ENCODE measurements at regions not wholly inside any gene's neighbourhood (a gene's known extent, or its start where the extent isn't known, plus 50 kb on each side); places are given as distances from the start of the nearest gene placed in this dataset.

- DNase-seq (ENCODE audit: low read depth): no peak
These were observed 819.5 kb downstream of the BCL11A start for GRCh38 chr2:59733970-59734369.

- DNase-seq (ENCODE audit: low read depth): no peak
These were observed 819.9 kb downstream of the BCL11A start for GRCh38 chr2:59733567-59733930.

GRCh38 chr2:59732871-59733566 lies 820.4 kb downstream of the BCL11A start:
- no peak for DNase-seq (ENCODE audit: low read depth)

- no peak for DNase-seq (ENCODE audit: low read depth)
These were observed 826.3 kb downstream of the BCL11A start for GRCh38 chr2:59727121-59727590.

GRCh38 chr2:59726228-59727120 lies 827.0 kb downstream of the BCL11A start:
- no peak for DNase-seq (ENCODE audit: low read depth)

- no peak for DNase-seq (ENCODE audit: low read depth)
These were observed 828.7 kb downstream of the BCL11A start for GRCh38 chr2:59724746-59725145.

- DNase-seq (ENCODE audit: low read depth): no peak
These were observed 833.1 kb downstream of the BCL11A start for GRCh38 chr2:59720296-59720866.

- no peak for DNase-seq (ENCODE audit: low read depth)
These were observed 839.9 kb downstream of the BCL11A start for GRCh38 chr2:59713577-59713976.

- no peak for DNase-seq (ENCODE audit: low read depth)
These were observed 842.3 kb downstream of the BCL11A start for GRCh38 chr2:59711121-59711520.

- DNase-seq (ENCODE audit: low read depth): no peak
These were observed 846.7 kb downstream of the BCL11A start for GRCh38 chr2:59706729-59707128.

- DNase-seq (ENCODE audit: low read depth): no peak
These were observed 849.7 kb downstream of the BCL11A start for GRCh38 chr2:59703796-59704195.

- no peak for DNase-seq (ENCODE audit: low read depth)
These were observed 851.4 kb downstream of the BCL11A start for GRCh38 chr2:59702026-59702425.

- DNase-seq (ENCODE audit: low read depth): no peak
These were observed 852.0 kb downstream of the BCL11A start for GRCh38 chr2:59701271-59701994.

GRCh38 chr2:59694176-59694575 lies 859.3 kb downstream of the BCL11A start:
- DNase-seq (ENCODE audit: low read depth): no peak

- no peak for DNase-seq (ENCODE audit: low read depth)
These were observed 860.1 kb downstream of the BCL11A start for GRCh38 chr2:59693231-59693959.

- DNase-seq (ENCODE audit: low read depth): no peak
These were observed 861.8 kb downstream of the BCL11A start for GRCh38 chr2:59691518-59692190.

- DNase-seq (ENCODE audit: low read depth): no peak
These were observed 862.6 kb downstream of the BCL11A start for GRCh38 chr2:59690849-59691248.

- DNase-seq (ENCODE audit: low read depth): no peak
These were observed 868.7 kb downstream of the BCL11A start for GRCh38 chr2:59684771-59685166.

- DNase-seq (ENCODE audit: low read depth): no peak
These were observed 869.2 kb downstream of the BCL11A start for GRCh38 chr2:59684116-59684770.

GRCh38 chr2:59680863-59681262 lies 872.6 kb downstream of the BCL11A start:
- DNase-seq (ENCODE audit: low read depth): no peak
